Stimulated activated CD4-positive, alpha-beta T cell treated with anti-CD3 and anti-CD28 coated beads, Interleukin-2, amount 100 ng/mL, for 4 hours (primary cell): ENCODE measurements at regions not wholly inside any gene's neighbourhood (a gene's known extent, or its start where the extent isn't known, plus 50 kb on each side); places are given as distances from the start of the nearest gene placed in this dataset.
A peak's percentile ranks its signal among the peaks of the same experiment; 100 is the strongest.

Experiments
- DNase-seq: peaks from one replicate; pipeline ENCODE4 v3.0.0-alpha.2; 2020; ENCODE audit warnings: low read depth

DNA sequence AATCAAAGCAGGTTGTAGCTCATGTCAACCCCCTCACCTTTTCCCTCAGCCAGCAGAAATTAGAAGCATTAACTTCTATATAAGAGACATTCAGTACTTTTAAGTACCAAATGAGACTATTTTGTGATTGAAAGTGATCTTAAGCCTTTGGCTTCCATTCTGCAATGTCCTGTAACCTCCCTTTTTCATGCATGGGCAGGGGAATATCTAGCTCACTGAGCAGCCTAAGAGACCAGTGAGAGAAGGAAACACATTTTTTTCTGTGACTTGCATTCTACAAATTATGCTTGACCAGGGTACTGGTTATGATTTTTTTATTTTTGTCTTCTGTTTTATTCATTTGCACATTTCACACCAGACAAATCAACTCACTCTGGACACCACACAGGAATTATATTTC lies 369.6 kb downstream of the KCTD12 start:
- no peak for DNase-seq

DNA sequence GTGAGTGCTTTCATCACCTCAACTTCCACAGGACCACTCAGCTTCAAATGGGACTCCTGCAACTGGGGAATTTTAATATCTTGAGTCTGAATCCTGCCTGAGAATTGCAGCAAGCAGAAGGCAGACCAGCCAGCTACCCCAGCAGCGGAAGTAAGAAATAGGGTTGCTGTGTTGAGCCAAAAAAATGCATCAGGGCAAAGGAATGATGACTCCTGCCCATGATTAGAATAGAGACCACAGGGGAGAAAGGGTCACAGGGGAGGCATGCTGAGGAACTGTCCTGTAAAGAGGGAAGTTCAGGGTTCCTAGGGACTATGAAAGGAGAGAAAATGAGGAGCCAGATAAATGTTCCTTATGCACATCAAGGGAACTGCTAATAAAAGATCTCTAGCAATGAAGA lies 370.2 kb downstream of the KCTD12 start:
- DNase-seq, result no peak

DNA sequence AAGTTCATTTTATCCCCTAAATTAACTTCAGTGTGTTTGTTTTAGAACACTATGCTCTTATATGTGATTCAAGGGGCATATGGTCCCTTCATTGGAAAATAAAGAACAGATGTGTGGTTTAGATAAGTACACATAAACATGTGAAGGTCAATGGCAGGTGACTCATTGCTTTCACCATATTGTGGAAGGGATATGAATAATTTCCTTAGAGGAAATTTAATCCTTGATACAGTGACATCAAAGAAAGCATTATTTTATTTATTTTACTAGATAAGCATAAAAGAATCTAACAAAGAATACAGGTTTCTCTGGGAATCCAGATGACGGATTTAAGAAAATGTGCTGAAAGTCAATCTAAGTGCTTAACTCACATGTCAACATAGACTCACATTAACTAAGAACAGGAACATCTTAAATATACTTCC lies 373.5 kb downstream of the KCTD12 start:
- DNase-seq, result no peak

DNA sequence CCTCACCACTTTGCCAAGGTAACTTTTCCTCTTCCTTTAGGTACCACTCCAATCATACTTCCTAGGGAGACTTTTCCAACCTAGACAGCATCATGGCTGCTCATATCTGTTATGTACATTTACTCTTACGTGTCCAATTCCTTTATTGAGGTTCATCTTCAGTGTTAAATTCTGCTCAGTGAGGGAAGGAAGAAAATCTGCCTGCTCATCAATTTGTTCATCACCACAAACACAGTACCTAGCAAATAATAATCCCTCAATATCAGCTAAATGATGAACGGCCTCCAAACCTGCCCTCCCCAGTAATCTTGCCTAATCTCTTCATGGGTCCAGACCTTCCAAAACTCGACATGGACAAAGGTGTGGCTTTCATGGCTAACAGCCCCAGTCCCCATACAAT lies 380.8 kb downstream of the KCTD12 start:
- no peak for DNase-seq

DNA sequence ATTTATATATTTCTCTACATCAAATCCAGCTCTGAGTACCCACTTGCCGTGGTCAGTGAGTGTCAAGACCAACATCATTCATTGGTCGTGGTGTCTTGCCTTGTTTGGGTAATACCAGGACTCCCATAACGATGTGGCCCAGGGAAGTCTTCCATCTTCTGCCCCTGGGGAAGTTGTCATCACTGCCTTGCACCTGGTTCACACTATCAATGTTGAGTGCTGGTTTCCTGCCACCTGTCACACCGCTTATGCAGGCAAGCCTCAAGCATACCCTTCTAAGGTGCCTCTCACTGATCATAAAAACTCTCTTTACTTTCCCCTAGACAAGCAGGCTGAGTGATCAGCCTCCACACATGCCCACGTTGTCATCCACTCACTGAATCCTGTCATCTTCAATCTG lies 382.4 kb downstream of the KCTD12 start:
- DNase-seq, result no peak

DNA sequence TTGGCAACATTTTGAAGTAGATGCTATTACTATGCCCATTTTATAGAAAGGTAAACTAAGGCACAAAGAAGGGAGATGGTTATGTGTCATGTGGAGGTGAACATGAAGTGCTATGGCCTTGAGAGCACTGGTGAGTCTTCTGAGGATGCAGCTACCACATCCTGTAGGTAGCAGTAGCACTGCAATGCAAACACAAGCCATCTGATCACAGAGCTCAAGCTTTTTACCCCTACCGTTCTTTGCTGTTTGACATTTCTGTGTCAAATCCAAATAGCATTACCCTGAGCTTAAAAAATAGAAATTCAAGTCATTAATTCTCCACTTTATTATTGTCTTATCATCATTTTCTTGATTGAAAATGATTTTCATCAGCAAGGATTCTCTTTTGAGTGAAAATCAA lies 382.9 kb downstream of the KCTD12 start:
- DNase-seq, result no peak

DNA sequence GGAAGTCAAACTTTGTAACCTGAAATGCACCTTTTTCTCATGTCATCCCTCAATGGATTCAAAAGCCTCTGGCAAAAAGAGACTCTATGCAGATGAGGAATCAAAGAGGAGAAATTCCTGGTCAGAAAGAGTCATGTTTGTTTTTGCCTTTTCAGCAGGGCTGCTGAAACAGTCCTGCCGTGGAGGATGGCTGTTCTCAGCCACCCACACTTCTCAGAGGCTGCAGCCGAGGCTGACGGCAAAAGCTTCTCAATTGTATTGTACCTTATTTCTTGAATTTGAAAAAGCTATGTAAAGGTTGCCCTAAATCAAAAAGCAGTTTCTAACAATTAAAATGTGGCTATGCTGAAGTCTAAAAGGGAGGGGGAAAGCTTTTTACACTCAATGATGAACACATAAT lies 385.3 kb downstream of the KCTD12 start:
- no peak for DNase-seq

DNA sequence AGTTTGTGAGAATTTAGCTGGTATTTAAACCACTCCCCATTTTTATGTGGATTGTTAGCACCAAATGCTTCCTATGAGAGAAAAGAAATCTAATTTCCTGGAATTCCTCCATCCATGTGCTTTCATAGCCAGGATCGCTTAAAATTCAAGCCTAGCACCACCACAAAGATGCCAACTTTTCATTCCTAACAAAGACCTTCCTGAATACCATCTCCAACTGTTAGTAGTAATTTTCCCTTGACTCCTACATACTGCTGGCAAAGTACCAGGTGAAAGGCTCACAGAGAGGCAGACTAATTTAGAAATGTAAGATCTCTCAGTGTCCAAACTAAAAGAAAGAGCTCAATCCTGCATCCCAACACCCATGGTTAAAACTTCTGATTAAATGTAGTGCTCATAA lies 386.3 kb downstream of the KCTD12 start:
- DNase-seq, result no peak

DNA sequence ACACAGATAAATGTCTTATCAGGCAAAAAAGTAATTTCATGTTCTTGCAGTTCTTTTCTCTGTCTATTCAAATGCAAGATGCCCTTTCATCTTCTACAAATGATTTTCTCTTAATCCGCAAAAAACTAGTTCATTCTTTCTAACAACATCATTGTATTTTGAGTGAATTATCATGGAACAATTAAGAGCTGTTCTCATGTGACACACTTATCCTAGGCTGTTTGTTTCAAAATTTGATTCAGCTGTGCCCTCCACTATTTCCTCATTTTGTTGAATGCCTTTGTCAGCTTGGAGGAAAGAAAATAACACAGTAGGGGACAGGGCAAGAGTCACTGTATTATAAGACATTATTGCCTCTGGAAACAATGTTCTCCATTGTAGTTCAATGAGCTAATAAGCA lies 396.9 kb downstream of the KCTD12 start:
- DNase-seq, result no peak

DNA sequence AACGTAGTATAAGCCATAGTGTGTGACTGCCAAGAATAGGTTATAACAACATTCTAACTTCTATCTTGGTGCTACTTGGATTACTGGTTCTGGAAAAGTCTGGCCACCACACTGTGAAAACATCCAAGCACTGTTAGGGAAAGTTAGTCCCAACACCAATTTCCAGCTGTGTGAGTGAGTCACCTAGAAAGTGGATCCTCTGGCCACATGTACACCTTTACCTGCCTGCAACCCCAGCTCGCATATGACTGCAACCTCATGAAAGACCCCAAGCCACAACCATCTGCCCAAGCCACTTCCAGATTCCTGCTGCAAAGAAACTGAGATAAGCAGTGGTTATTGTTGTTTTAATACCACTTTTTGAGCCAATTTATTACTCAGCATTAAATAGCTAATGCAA lies 404.5 kb downstream of the KCTD12 start:
- DNase-seq, result no peak

DNA sequence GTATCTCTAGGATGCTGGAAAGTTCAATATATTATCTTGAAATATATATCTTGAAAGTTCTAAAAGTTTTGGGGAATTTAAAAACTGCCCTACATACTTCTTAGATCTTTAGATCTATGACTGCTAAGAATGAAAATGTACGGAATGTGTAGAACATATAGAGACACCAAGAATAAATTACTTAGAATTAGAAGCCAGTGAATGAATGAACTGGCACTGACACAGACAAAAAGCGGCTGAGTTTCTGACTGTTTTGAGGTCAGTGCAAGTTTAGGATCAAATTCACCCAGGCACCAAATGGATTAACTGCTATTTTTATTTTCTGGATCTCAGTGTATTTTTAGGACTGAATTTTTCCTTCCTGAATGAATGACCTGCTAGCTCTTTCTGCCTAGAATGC lies 411.2 kb downstream of the KCTD12 start:
- no peak for DNase-seq

DNA sequence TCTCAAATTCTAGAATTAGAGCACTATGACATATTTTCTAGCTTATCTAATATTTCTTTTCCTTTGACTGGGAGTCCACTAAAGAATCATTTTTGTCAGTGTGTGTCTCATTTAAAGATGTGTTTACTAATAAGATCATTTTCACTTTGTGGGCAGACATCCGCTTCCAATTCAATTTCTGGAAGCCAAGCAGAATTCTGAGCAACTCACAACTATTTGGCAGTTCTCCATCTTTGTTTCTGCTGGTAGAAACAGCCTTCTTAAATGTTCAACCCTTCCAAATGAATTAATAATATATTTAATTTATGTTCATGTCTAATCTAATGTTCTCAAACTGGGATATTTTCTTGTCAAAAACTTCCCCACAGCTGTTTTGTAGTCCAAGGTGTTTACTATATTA lies 411.8 kb downstream of the KCTD12 start:
- DNase-seq, result no peak

DNA sequence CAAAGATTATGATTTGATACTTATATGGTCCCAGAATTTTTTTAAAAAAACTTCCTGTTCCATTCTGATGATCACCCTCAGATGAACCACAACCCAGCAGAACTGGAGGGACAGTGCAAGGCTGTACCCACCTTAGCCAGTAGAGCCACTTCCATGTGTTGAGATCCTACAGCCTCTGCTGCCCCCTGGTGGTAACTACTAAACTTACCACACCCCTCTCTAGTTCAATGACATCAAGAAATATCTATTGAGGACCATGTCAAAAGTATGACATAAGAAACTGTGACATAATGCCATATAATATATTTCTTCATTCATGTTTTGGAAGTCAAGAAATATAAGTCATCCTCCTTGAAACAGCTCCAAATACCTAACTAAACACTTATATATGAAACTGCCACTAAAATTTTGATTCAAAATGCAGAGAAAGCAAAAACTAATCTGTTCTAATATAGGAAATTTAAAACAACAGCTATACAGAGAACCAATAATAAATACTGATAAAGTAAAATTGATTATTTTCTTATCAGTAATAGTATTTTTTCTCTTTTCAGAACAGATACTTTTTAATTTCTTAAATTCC lies 412.6 kb downstream of the KCTD12 start:
- peak; percentile 42 for DNase-seq

DNA sequence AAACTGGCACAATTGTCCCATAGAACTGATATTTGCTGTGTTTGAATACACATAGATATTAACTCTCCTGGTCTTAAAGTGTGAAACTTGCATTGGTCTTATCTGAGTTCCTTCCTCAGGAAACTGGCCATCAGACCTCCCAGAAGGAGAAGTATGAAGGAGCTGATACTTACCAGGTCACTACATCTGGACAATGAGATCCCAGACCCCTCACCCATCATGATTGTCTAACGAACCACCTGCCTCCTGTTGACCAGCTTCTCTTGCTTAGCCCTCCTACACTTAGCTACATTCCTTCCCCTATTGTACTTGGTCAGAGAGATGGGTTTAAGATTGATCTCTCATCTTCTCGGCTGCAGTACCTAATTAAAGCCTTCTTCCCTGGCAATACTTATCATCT lies 413.3 kb downstream of the KCTD12 start:
- no peak for DNase-seq

DNA sequence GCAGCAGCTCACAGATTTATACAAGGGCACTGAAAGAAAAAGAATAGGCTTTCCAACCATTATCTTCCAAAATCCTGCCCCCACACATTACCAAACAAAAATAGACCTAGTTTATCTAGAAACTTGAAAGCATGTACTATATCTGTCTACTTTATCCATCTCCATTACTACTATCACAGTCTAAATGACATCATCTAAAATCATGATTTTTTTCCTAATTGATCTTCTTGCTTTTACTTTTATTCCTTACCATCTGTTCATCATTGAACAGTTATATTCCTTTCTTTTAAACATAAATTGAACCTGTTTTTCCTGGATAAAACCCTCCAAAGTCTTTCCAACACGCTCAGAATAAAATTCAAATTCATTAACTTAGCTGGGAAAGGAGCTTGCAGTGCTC lies 414.7 kb downstream of the KCTD12 start:
- no peak for DNase-seq

DNA sequence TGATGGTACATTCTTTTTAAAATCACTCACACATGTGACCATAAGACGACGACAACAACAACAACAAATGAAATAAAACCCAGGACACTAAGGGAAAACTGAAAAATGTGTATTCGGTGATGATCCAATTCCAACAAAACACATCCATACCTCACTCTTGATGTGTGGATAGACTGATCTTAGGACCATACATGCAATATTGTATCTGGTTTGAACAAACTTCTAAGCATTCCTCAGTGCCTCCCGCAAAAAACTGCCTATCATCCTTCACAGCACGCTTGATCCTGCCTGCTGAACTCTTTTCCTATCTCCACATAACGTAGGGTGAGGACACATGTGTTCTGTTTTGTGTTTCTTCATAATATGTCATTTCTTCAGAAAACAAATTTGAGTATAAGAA lies 415.2 kb downstream of the KCTD12 start:
- no peak for DNase-seq

DNA sequence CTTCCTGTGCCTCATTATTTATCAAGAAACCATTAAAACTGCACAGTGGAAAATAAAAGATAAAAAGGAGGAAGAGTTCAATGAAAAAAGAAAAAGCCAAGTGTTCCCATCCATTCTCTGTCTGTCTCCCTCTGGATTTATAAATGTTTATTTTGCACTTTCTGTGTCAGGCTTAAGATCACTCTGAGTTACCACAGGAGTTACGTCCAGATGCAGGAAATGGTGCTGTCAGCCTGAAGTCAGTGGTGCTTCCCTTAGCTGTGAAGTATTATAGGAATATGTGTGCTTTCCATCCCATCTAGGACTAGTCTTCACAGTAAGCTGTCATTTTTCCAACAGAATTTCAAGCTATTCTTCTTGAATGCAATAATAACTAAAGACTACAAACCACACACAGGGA lies 420.2 kb downstream of the KCTD12 start:
- no peak for DNase-seq

DNA sequence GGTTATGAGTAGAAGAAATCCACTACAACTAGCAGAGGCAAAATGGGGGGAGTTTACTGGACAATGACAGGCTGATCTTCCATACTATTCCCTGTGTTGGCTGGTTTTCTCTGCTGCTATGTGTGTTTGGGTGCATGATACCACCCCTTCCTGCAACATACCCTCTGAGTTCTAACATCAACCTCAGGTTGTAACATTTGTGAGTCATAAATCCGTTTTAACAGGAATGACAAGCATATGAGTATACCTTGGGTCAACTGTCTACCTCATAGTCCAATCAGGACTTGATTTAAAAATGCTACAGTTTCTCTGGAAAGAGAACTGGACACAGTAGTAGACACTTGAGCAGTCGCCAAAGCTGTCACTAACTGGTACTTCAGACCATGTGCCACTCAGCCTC lies 422.9 kb downstream of the KCTD12 start:
- no peak for DNase-seq

DNA sequence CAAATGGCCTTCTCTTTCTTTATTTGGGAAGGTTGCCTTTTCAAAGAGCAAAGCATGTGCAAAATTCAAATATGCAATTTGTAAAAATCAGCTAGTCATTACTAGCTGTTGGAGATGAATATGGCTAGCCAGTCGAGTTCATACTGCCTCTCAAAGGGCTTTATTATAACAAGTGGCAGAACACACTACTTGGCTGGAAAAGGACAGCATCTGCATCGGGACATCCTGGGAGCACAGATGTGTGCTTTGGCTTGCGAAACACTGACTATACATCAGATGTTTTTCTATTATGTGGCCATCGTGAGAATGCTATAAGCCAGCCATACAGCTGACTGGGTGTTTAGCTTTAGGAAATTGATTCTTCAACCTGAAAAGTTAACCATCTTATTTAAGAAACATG lies 424.2 kb downstream of the KCTD12 start:
- DNase-seq, result no peak

DNA sequence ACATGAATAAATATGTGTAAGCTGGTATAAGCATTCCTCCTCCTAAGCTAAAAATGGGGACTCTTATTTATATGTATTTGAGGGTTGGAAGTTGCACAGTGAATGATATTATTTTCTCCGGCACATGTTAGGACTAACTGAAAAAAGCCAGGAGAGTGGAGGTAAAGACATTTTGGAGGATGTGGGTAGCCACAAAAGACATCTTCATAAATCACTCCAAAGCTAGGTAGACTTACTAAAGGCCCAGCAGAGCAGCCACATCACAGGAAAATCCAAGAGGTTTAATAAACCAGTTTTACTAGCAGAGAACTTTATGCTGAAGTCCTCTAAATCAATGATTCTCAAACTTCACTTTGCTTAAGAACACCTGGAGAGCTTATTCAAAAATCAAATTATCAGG lies 424.7 kb downstream of the KCTD12 start:
- no peak for DNase-seq

DNA sequence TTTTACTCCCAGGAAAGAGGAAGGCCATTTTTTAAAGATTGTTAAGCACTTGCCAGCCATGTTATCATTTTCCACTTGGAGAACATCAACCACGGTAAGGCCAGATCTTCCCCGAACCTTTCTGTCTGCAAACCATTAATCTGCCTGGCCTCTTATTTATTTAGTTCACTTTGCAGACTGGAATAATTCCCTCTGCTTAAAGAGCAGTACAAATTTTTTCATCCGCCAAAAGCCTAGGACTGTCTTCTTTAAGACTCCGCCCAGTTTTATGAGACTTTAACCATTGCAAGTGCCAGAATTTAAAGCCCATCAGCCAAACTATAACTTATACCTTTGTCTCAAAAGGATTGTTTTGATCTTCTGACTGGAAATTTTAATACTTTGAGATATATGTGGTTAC lies 426.3 kb downstream of the KCTD12 start:
- no peak for DNase-seq

DNA sequence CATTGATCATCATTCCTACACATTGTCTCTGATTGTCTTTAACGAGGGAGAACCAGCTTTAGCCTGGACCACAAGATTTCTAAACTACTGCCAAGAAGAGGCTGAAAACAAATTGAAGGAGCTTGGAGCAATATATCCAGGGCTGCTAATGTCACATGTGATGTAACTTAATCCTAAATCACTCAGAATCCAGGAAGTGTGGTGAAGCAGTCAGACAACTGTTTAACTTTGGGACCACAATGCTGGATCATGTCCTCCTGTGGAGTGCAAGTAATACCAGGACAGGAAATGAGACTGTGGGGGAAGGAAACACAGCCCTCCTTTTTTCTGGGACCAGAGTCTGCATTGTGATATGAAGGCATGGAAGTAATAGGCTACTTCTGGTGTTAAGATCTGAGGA lies 430.2 kb downstream of the KCTD12 start:
- no peak for DNase-seq

DNA sequence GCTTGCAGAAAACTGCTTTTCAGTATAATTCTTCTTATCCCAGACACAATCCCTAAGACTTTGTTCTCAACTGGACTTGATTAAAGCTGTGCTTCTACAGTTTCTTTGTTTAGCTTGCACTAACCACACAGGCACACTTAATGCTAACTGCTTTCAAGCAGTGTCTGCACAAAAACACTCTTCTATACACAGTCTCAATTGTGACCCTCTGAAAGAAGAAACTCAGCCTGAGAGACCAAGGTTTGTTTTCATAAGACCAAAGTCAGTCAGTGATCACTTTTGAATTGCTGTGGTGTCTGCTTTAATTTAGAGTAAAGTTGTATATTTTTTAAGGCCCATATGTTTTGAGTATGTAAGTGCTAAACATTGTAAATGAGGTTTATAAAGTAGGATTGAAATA lies 431.2 kb downstream of the KCTD12 start:
- DNase-seq, result no peak

DNA sequence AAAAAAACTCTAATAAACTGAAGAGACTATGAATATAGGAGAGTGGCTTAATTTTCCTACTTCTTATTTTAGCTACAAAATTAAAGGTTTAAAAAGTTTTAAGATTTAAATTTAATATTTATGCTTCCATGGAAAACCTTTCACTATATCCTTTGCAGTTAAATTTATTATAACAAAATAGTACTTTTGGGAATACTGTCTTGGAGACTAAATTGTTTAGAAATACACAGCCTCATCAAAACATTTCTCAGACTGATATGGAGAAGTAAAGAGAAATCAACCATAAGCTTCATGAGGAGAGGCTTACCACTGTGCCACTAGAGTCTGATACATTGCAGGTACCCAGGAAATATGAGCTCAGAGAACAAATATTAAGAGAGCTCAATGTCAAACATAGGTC lies 436.5 kb downstream of the KCTD12 start:
- no peak for DNase-seq

DNA sequence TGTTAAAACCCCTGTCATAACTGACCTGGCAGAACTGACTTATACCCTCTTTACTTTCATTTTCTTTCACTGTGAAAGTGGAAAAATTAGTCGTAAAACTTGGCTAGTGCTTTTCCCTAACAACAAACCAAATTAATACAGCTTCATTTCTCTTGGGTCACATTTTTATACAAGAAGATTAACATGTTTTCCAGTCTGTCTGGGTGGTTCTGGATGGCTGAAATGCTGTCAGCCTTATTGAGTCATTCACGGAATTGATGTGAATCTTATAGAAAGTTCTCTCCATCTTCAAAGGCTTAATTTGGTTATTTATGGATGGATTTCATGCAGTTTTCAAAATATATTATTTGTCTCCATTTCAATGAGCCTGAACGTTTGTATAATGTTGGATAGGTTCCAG lies 440.0 kb downstream of the KCTD12 start:
- no peak for DNase-seq
